ENCODE measurements at regions not wholly inside any gene's neighbourhood (a gene's known extent, or its start where the extent isn't known, plus 50 kb on each side); places are given as distances from the start of the nearest gene placed in this dataset.
A peak's percentile ranks its signal among the peaks of the same experiment; 100 is the strongest.

- POLR2A ChIA-PET = no interaction called here
- H3K27me3 ChIP-seq (ENCODE audit: control insufficient read depth, insufficient read depth, low read length) = no peaks in the 10 kb centered on the region
- CTCF ChIA-PET = interaction anchor here (0.6 to 1.5 kb wide), 2 partner anchors 10 to 226 kb away, joined by 3 to 4 read pairs; no protein-coding TSS in a partner anchor
- H3K36me3 ChIP-seq (ENCODE audit: control insufficient read depth, insufficient read depth, low read length) = no peaks in the 10 kb centered on the region
- no peak overlapping the region for H3K4me3 ChIP-seq (ENCODE audit: low read depth, low read length)
- peak; percentile 31 for DNase-seq (ENCODE audit: low read depth)
- no peak for TF ChIP-seq CTCF (IDR thresholded peaks at IDR 0.05; ENCODE audit: insufficient read depth, low read depth, low read length)
Observed at GRCh38 chr3:55406696-55407425, 80.2 kb downstream of the WNT5A start.

- ChIA-PET CTCF (no interaction called here), POLR2A (no interaction called here)
- Histone ChIP-seq H3K36me3 (ENCODE audit: control insufficient read depth, insufficient read depth, low read length) (no peaks in the 10 kb centered on the region), H3K4me3 (ENCODE audit: low read depth, low read length) (no peak overlapping the region), H3K27me3 (ENCODE audit: control insufficient read depth, insufficient read depth, low read length) (no peaks in the 10 kb centered on the region)
- no peak for DNase-seq (ENCODE audit: low read depth)
- TF ChIP-seq CTCF (IDR thresholded peaks at IDR 0.05; ENCODE audit: insufficient read depth, low read depth, low read length) = peak; percentile 17; the same call in 1 of the 2 replicates
Observed at GRCh38 chr3:55405436-55405835, 81.7 kb downstream of the WNT5A start.

- Histone ChIP-seq H3K27me3 (ENCODE audit: control insufficient read depth, insufficient read depth, low read length) (no peaks in the 10 kb centered on the region), H3K36me3 (ENCODE audit: control insufficient read depth, insufficient read depth, low read length) (no peaks in the 10 kb centered on the region), H3K4me3 (ENCODE audit: low read depth, low read length) (no peak overlapping the region)
- CTCF ChIA-PET = no interaction called here
- TF ChIP-seq CTCF (IDR thresholded peaks at IDR 0.05; ENCODE audit: insufficient read depth, low read depth, low read length) = no peak
- POLR2A ChIA-PET = no interaction called here
- no peak for DNase-seq (ENCODE audit: low read depth)
Observed at GRCh38 chr3:55402886-55403609, 84.1 kb downstream of the WNT5A start.

GRCh38 chr3:55380561-55380960 lies 106.5 kb downstream of the WNT5A start:
- DNase-seq (ENCODE audit: low read depth) = no peak
- TF ChIP-seq CTCF (IDR thresholded peaks at IDR 0.05; ENCODE audit: insufficient read depth, low read depth, low read length) = no peak
- CTCF ChIA-PET = no interaction called here

GRCh38 chr3:55376753-55377347 lies 110.3 kb downstream of the WNT5A start:
- no peaks in the 10 kb centered on the region for H3K36me3 ChIP-seq (ENCODE audit: control insufficient read depth, insufficient read depth, low read length)
- H3K4me3 ChIP-seq (ENCODE audit: low read depth, low read length) = no peak overlapping the region
- POLR2A ChIA-PET = interaction anchor here (0.6 kb wide), 1 partner anchor 38 kb away, joined by 3 read pairs; no protein-coding TSS in a partner anchor
- CTCF ChIA-PET = no interaction called here
- TF ChIP-seq CTCF (IDR thresholded peaks at IDR 0.05; ENCODE audit: insufficient read depth, low read depth, low read length) = no peak
- no peaks in the 10 kb centered on the region for H3K27me3 ChIP-seq (ENCODE audit: control insufficient read depth, insufficient read depth, low read length)
- DNase-seq (ENCODE audit: low read depth) = no peak

More at GRCh38 chr3:55380561-55380960, 106.5 kb downstream of the WNT5A start:
- Histone ChIP-seq H3K27me3 (ENCODE audit: control insufficient read depth, insufficient read depth, low read length) (no peaks in the 10 kb centered on the region), H3K36me3 (ENCODE audit: control insufficient read depth, insufficient read depth, low read length) (no peaks in the 10 kb centered on the region), H3K4me3 (ENCODE audit: low read depth, low read length) (no peak overlapping the region)
- POLR2A ChIA-PET = no interaction called here

All from BJ (cell line).